Ovary (tissue), 7 donors: ENCODE measurements at regions not wholly inside any gene's neighbourhood (a gene's known extent, or its start where the extent isn't known, plus 50 kb on each side); places are given as distances from the start of the nearest gene placed in this dataset.

ENCODE experiments used
- DNase-seq, 5 donors: peaks; one replicate each; pipeline ENCODE4 v3.0.0-alpha.2; 2019 to 2020
- H3K27ac ChIP-seq, 2 donors: fragments of 200-600 bp; one replicate each; pipeline versions ENCODE4 v1.5.1 to v1.8.0; 2019 to 2022
- H3K27me3 ChIP-seq: fragments of 200-600 bp; one replicate; pipeline ENCODE4 v1.8.0; 2022
- H3K36me3 ChIP-seq: fragments of 200-600 bp; sonication (generic); one replicate; pipeline ENCODE4 v1.5.1; 2019
- H3K4me1 ChIP-seq: one replicate; pipeline ENCODE4 v1.8.1; 2013; ENCODE audit warnings: mild to moderate bottlenecking, moderate library complexity; ENCODE audit not compliant: insufficient read depth
- H3K4me3 ChIP-seq: fragments of 200-600 bp; sonication (generic); one replicate; pipeline ENCODE4 v1.5.1; 2017
- H3K9me3 ChIP-seq, 2 donors: fragments of 200-600 bp in 1 of 2; sonication (generic) in 1 of 2; one replicate each; pipeline versions ENCODE4 v1.5.1 to v1.8.1; 2013 to 2019; ENCODE audit warnings: mild to moderate bottlenecking in 1 of 2, moderate library complexity in 1 of 2
- CTCF ChIP-seq, 3 donors: fragments of 450-650 bp in 2 of 3; fragments of 200-600 bp in 1 of 3; IDR thresholded peaks; one replicate each; pipeline versions ENCODE4 v1.5.1 to v1.8.0; 2016 to 2022; ENCODE audit warnings: antibody characterized with exemption in 3 of 3, mild to moderate bottlenecking in 1 of 3
- EP300 ChIP-seq: sonication (generic); formaldehyde crosslinking; IDR thresholded peaks from one replicate; pipeline ENCODE4 v1.6.1; 2017; ENCODE audit warnings: antibody characterized with exemption
- POLR2A ChIP-seq: fragments of 450-650 bp; IDR thresholded peaks from one replicate; pipeline ENCODE4 v1.6.1; 2017; ENCODE audit warnings: antibody characterized with exemption, mild to moderate bottlenecking, moderate library complexity
- whole genome bisulfite sequencing, 3 donors: extraction: QIAGEN DNeasy Blood & Tissue Kit in 1 of 3; methylation state at CpG; one replicate each; pipeline versions ENCODE4 v1.1.5 to v1.1.7; 2013 to 2017; 5-methylcytosine and 5-hydroxymethylcytosine counted together
- intact Hi-C, 4 donors: fragments of 100-400 bp; cut with DNase I; formaldehyde crosslinking; loops; one replicate each; pipeline versions ENCODE4 v1.11.0 to v1.15.1; 2022 to 2023
- donor health status: DM: no; HTN: no; CAD: no; lungs with moderate emphysema.
- donor health status: DM: no; HTN: no; CAD: no.
- donor health status: Bipolar disorder and iron deficiency.
- donor health status: DM: no; HTN: no; CAD: no.
- donor health status: DM: yes; HTN: yes; CAD: no.

- no peak overlapping the region for H3K27ac ChIP-seq
- H3K4me3 ChIP-seq = no peak overlapping the region
- DNase-seq = no peak
- no peaks in the 10 kb centered on the region for H3K4me1 ChIP-seq
- no peaks in the 10 kb centered on the region for H3K27me3 ChIP-seq
- WGBS, 3 donors = 89 to 93% (median 91%) methylated on average over 10 of the region's 10 CpGs
- H3K9me3 ChIP-seq = no peaks in the 10 kb centered on the region
- no peak for TF ChIP-seq CTCF (IDR thresholded peaks at IDR 0.05)
- no peak for TF ChIP-seq POLR2A
- TF ChIP-seq EP300 = no peak
- intact Hi-C loops = no loop called here
- H3K36me3 ChIP-seq = no peaks in the 10 kb centered on the region
These were observed 50.0 kb upstream of the TSC22D2 start for GRCh38 chr3:150357923-150358607.

GRCh38 chr3:150357140-150357539 is 51.0 kb upstream of the TSC22D2 start:
- intact Hi-C loops = no loop called here
- no peak for DNase-seq
- TF ChIP-seq CTCF (IDR thresholded peaks at IDR 0.05) (no peak), POLR2A (no peak), EP300 (no peak)
- WGBS, 3 donors = 78 to 84% (median 80%) methylated on average over 1 of the region's 1 CpG
- Histone ChIP-seq H3K27me3 (no peaks in the 10 kb centered on the region), H3K4me1 (no peaks in the 10 kb centered on the region), H3K27ac (no peak overlapping the region), H3K4me3 (no peak overlapping the region), H3K36me3 (no peaks in the 10 kb centered on the region), H3K9me3 (no peaks in the 10 kb centered on the region)

DNA sequence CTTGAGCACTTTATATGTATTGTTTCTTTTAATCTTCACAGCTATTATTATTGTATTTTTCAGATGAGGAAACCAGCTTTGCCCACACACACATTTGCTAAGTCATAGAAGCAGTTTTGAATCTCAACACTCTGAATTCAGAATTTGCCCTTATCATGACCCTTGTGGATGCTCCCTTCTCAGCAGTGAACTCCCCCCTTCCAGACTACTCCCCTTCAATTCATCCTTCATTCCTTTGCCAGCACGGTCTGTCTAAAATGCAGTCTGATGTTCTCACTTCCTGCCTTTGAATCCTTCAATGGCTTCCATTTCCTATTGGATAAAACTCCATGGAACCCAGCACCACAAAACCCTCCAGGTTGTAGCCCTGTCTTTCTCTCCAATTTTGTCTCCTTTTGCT is 52.5 kb upstream of the TSC22D2 start:
- intact Hi-C loops = no loop called here
- Histone ChIP-seq H3K27ac (no peak overlapping the region), H3K27me3 (no peaks in the 10 kb centered on the region), H3K36me3 (no peaks in the 10 kb centered on the region), H3K4me3 (no peak overlapping the region), H3K9me3 (no peaks in the 10 kb centered on the region), H3K4me1 (no peaks in the 10 kb centered on the region)
- WGBS, 3 donors = 41 to 55% (median 44%) methylated on average over 1 of the region's 1 CpG
- TF ChIP-seq CTCF (IDR thresholded peaks at IDR 0.05) = no peak
- no peak for TF ChIP-seq POLR2A
- no peak for TF ChIP-seq EP300
- DNase-seq = no peak

DNA sequence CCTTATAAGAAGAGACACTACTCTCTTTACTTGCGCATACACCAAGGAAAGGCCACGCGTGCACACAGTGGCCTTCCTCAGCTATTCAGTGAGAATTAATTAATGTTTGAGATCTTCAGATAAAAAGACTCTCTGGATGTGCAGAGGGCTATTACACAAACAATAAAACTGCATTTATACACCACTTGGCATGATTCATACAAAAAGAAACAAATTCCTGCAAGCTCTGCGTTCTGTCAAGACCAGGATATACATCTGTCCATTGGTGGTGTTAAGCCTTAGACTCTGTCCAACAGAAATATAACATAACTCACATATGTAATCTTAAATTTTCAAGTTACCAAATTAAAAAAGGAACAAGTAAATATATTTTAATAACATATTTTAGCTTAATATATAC is 55.2 kb upstream of the TSC22D2 start:
- 82 to 97% (median 95%) methylated on average over 4 of the region's 4 CpGs for WGBS, 3 donors
- DNase-seq = no peak
- TF ChIP-seq EP300 (no peak), POLR2A (no peak), CTCF (IDR thresholded peaks at IDR 0.05) (no peak)
- no peak overlapping the region for H3K27ac ChIP-seq
- H3K36me3 ChIP-seq = no peaks in the 10 kb centered on the region
- intact Hi-C loops = no loop called here
- no peaks in the 10 kb centered on the region for H3K9me3 ChIP-seq
- no peaks in the 10 kb centered on the region for H3K4me1 ChIP-seq
- H3K27me3 ChIP-seq = no peaks in the 10 kb centered on the region
- no peak overlapping the region for H3K4me3 ChIP-seq
